HG03280 (cell line): ENCODE measurements at regions not wholly inside any gene's neighbourhood (a gene's known extent, or its start where the extent isn't known, plus 50 kb on each side); places are given as distances from the start of the nearest gene placed in this dataset.
"Not testable (repeated sequence)": the region's sequence is repeated elsewhere in the genome, so short reads cannot be mapped to it uniquely, and the experiment has no call there.

ENCODE experiments used
- ATAC-seq: cut with Tn5 transposase; IDR thresholded peaks from one replicate; pipeline ENCODE4 v1.9.1; 2021; ENCODE audit warnings: mild to moderate bottlenecking, moderate library complexity; ENCODE audit not compliant: unreplicated experiment

GRCh38 chr12:126963825-126964224 is 1303.1 kb upstream of the TMEM132C start:
- no peak for ATAC-seq

- no peak for ATAC-seq
Observed at GRCh38 chr12:126966498-126966897, 1300.5 kb upstream of the TMEM132C start.

- no peak for ATAC-seq
Observed at GRCh38 chr12:126967152-126967551, 1299.8 kb upstream of the TMEM132C start.

- ATAC-seq = no peak
Observed at GRCh38 chr12:126974779-126975178, 1292.2 kb upstream of the TMEM132C start.

- ATAC-seq = no peak
Observed at GRCh38 chr12:126976579-126976978, 1290.4 kb upstream of the TMEM132C start.

GRCh38 chr12:126979564-126979963 is 1287.4 kb upstream of the TMEM132C start:
- ATAC-seq = not testable (repeated sequence)

- no peak for ATAC-seq
Observed at GRCh38 chr12:126982707-126983106, 1284.3 kb upstream of the TMEM132C start.

- not testable (repeated sequence) for ATAC-seq
Observed at GRCh38 chr12:126983735-126984134, 1283.2 kb upstream of the TMEM132C start.

GRCh38 chr12:126985663-126986062 is 1281.3 kb upstream of the TMEM132C start:
- not testable (repeated sequence) for ATAC-seq

GRCh38 chr12:126989532-126989931 is 1277.4 kb upstream of the TMEM132C start:
- ATAC-seq = no peak

GRCh38 chr12:126993898-126994297 is 1273.1 kb upstream of the TMEM132C start:
- ATAC-seq = no peak

- ATAC-seq = no peak
Observed at GRCh38 chr12:126994599-126994998, 1272.4 kb upstream of the TMEM132C start.

- no peak for ATAC-seq
Observed at GRCh38 chr12:126998031-126998430, 1268.9 kb upstream of the TMEM132C start.

GRCh38 chr12:126998747-126999285 is 1268.2 kb upstream of the TMEM132C start:
- no peak for ATAC-seq

- ATAC-seq = no peak
Observed at GRCh38 chr12:126999352-126999751, 1267.6 kb upstream of the TMEM132C start.

- ATAC-seq = no peak
Observed at GRCh38 chr12:127005406-127005805, 1261.6 kb upstream of the TMEM132C start.

GRCh38 chr12:127006972-127007371 is 1260.0 kb upstream of the TMEM132C start:
- ATAC-seq = no peak

- ATAC-seq = no peak
Observed at GRCh38 chr12:127008755-127009403, 1258.1 kb upstream of the TMEM132C start.

- no peak for ATAC-seq
Observed at GRCh38 chr12:127012109-127012508, 1254.9 kb upstream of the TMEM132C start.

GRCh38 chr12:127013197-127013596 is 1253.8 kb upstream of the TMEM132C start:
- ATAC-seq = no peak

GRCh38 chr12:127014079-127014478 is 1252.9 kb upstream of the TMEM132C start:
- ATAC-seq = no peak

GRCh38 chr12:127024791-127025190 is 1242.2 kb upstream of the TMEM132C start:
- no peak for ATAC-seq

GRCh38 chr12:127025545-127025944 is 1241.4 kb upstream of the TMEM132C start:
- no peak for ATAC-seq
